ENCODE measurements at regions not wholly inside any gene's neighbourhood (a gene's known extent, or its start where the extent isn't known, plus 50 kb on each side); places are given as distances from the start of the nearest gene placed in this dataset.
"Not testable (repeated sequence)": the region's sequence is repeated elsewhere in the genome, so short reads cannot be mapped to it uniquely, and the experiment has no call there.

DNA sequence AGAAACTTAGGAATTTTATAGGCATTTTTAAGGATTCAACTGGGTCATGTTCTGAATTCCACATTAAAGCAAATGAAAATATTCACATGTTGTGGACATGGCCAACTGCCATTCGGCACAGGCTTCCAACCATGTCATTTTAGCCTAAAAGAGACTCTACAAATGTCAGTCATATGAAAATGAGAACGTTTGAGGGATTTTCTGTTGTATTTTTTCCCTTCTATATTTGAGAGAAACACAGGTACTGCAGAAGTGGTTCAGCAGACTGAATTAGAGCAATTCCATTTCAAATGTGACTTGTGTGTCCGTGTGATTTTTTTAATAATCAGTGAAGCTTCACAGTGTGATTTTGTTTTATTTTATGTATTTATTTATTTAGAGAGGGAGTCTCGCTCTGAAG lies 124.3 kb downstream of the TP53TG3F start:
- not testable (repeated sequence) for H3K27ac ChIP-seq (replicated peaks); H3K27me3 ChIP-seq (ENCODE audit: insufficient read depth, poor library complexity, severe bottlenecking); H3K4me3 ChIP-seq (replicated peaks; ENCODE audit: insufficient read depth, low read length); DNase-seq (ENCODE audit: low read depth in 1 of 2, low spot score in 1 of 2)

- not testable (repeated sequence) for DNase-seq (ENCODE audit: low read depth in 1 of 2, low spot score in 1 of 2); H3K27ac ChIP-seq (replicated peaks); H3K4me3 ChIP-seq (replicated peaks; ENCODE audit: insufficient read depth, low read length); H3K27me3 ChIP-seq (ENCODE audit: insufficient read depth, poor library complexity, severe bottlenecking)
Observed at GRCh38 chr16:33588589-33588988, 129.2 kb downstream of the TP53TG3F start.

DNA sequence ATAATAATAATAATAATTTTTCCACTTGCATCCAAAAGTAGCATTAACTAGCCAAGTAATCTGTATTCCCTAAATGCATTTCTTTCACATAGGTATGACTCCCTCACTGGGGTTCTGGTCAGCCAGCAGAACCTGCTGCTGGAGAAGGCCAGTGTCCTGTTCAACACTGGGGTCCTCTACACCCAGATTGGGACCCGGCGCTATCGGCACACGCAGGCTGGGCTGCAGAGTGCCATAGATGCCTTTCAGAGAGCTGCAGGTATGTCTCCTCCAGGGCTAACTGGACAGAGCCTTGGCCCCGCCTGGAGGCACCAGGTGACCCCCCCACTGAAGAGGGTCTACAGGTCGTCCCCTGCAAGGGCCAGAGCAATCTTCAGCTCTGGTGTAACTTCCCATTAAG lies 133.9 kb downstream of the TP53TG3F start:
- H3K27ac ChIP-seq (replicated peaks); H3K4me3 ChIP-seq (replicated peaks; ENCODE audit: insufficient read depth, low read length); H3K27me3 ChIP-seq (ENCODE audit: insufficient read depth, poor library complexity, severe bottlenecking); DNase-seq (ENCODE audit: low read depth in 1 of 2, low spot score in 1 of 2): not testable (repeated sequence)

GRCh38 chr16:33595074-33595473 lies 135.7 kb downstream of the TP53TG3F start:
- not testable (repeated sequence) for H3K27me3 ChIP-seq (ENCODE audit: insufficient read depth, poor library complexity, severe bottlenecking); DNase-seq (ENCODE audit: low read depth in 1 of 2, low spot score in 1 of 2); H3K27ac ChIP-seq (replicated peaks); H3K4me3 ChIP-seq (replicated peaks; ENCODE audit: insufficient read depth, low read length)

DNA sequence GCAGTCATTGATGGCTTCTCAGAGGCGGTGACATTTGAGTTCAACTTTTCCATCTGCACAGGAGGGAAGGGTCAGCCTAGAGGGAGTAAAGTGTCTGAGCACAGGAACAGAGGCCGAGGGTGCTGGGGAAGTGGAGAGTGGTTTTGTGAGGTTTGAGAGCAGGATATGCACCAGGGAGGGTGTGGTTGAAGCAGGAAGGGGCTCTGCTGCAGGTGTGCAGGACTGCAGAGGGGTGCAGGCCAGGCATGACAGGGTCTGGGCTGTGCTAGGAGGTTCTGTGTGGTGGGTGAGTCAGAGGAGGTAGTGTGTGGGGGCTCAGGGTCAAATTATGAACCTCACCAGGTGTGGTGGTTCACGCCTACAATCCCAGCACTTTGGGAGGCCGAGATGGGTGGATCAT lies 141.6 kb downstream of the TP53TG3F start:
- H3K4me3 ChIP-seq (replicated peaks; ENCODE audit: insufficient read depth, low read length); H3K27ac ChIP-seq (replicated peaks); DNase-seq (ENCODE audit: low read depth in 1 of 2, low spot score in 1 of 2); H3K27me3 ChIP-seq (ENCODE audit: insufficient read depth, poor library complexity, severe bottlenecking): not testable (repeated sequence)

DNA sequence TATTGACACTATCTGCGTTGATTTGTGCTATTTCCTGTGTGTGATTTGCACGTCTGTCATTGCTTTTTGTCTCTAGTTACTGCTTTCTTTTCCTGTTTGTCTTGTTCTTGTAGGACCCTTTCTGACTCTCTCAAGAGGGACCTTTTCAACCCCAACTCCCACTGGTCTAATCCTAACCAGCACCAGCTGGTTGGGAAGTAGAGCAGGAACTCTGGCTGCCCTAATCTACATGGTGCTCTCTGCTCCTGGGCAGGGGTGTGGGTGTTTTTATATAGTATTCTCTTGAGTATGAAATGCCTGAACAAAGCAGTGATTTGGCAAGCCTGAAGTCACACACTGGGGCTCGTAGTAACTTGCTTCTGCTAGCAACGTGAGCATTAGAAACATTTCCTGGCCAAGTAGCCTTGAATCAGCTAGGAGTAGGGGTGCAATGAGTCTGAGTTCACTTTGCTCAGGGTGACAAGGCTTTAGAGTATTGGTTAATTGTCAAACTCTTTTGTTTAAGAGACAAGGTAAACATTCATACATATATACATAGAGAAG lies 164.2 kb downstream of the TP53TG3F start:
- not testable (repeated sequence) for H3K27ac ChIP-seq (replicated peaks); H3K4me3 ChIP-seq (replicated peaks; ENCODE audit: insufficient read depth, low read length); DNase-seq (ENCODE audit: low read depth in 1 of 2, low spot score in 1 of 2)

GRCh38 chr16:33628895-33629294 lies 169.5 kb downstream of the TP53TG3F start:
- not testable (repeated sequence) for H3K27ac ChIP-seq (replicated peaks); DNase-seq (ENCODE audit: low read depth in 1 of 2, low spot score in 1 of 2); H3K4me3 ChIP-seq (replicated peaks; ENCODE audit: insufficient read depth, low read length); H3K27me3 ChIP-seq (ENCODE audit: insufficient read depth, poor library complexity, severe bottlenecking)

More for the DNA sequence above, 164.2 kb downstream of the TP53TG3F start:
- not testable (repeated sequence) for H3K27me3 ChIP-seq (ENCODE audit: insufficient read depth, poor library complexity, severe bottlenecking)

- not testable (repeated sequence) for DNase-seq (ENCODE audit: low read depth in 1 of 2, low spot score in 1 of 2); H3K4me3 ChIP-seq (replicated peaks; ENCODE audit: insufficient read depth, low read length); H3K27me3 ChIP-seq (ENCODE audit: insufficient read depth, poor library complexity, severe bottlenecking); H3K27ac ChIP-seq (replicated peaks)
Observed at GRCh38 chr16:33631713-33632112, 172.3 kb downstream of the TP53TG3F start.

- H3K27me3 ChIP-seq (ENCODE audit: insufficient read depth, poor library complexity, severe bottlenecking); H3K27ac ChIP-seq (replicated peaks); DNase-seq (ENCODE audit: low read depth in 1 of 2, low spot score in 1 of 2); H3K4me3 ChIP-seq (replicated peaks; ENCODE audit: insufficient read depth, low read length): not testable (repeated sequence)
Observed at GRCh38 chr16:33634057-33634456, 174.6 kb downstream of the TP53TG3F start.

- H3K27me3 ChIP-seq (ENCODE audit: insufficient read depth, poor library complexity, severe bottlenecking); H3K27ac ChIP-seq (replicated peaks); DNase-seq (ENCODE audit: low read depth in 1 of 2, low spot score in 1 of 2); H3K4me3 ChIP-seq (replicated peaks; ENCODE audit: insufficient read depth, low read length): not testable (repeated sequence)
Observed at GRCh38 chr16:33636760-33637159, 177.3 kb downstream of the TP53TG3F start.

GRCh38 chr16:33643270-33643669 lies 183.9 kb downstream of the TP53TG3F start:
- not testable (repeated sequence) for DNase-seq (ENCODE audit: low read depth in 1 of 2, low spot score in 1 of 2); H3K27me3 ChIP-seq (ENCODE audit: insufficient read depth, poor library complexity, severe bottlenecking); H3K27ac ChIP-seq (replicated peaks); H3K4me3 ChIP-seq (replicated peaks; ENCODE audit: insufficient read depth, low read length)

DNA sequence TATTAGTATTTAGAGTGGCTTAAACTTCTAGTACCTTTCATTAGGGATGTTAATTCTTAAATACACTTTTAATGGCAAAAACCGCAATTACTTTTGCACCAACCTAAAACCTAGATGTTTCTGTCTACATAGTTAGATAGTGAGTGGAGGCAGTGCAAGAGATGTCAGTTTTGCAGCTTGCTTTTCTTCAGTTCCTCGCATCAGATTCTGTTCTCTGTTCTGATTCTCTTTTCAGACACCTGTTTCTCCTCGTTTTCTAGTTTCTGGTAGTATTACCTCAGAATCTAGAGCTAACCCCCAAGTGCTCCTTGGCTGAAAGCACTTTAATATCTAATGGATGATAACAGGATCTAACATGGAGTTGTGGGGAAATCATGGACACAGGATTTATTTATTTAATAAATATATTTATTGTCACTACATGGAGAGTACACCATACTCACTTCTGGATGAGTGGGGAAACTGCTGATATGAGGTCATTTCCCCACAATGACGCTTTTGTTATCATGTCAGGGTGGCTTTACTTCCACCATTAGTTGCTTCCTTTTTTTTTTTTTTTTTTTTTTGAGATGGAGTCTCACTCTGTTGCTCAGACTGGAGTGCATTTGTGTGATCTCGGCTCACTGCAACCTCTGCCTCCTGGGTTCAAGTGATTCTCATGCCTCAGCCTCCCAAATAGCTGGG lies 184.4 kb downstream of the TP53TG3F start:
- not testable (repeated sequence) for DNase-seq (ENCODE audit: low read depth in 1 of 2, low spot score in 1 of 2); H3K4me3 ChIP-seq (replicated peaks; ENCODE audit: insufficient read depth, low read length); H3K27me3 ChIP-seq (ENCODE audit: insufficient read depth, poor library complexity, severe bottlenecking); H3K27ac ChIP-seq (replicated peaks)

DNA sequence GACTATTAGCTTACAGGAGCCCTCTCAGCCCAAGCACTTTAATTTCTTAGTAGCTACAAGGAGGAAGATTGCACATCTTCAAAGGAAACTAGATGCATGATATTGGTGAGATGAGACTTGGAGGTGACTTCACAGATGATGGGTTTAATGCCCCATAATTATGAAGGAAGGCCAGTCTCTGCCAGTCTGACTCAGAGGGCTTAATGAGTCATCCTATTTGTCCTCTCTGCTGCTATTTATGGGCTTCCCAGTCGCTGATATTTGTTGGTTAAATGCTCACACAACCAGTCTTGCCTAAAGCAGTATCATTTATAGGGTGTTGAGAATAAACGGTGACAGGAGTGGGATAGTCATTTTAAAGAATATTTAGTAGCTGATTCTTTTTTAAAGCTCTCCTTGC lies 187.0 kb downstream of the TP53TG3F start:
- DNase-seq (ENCODE audit: low read depth in 1 of 2, low spot score in 1 of 2); H3K27ac ChIP-seq (replicated peaks); H3K27me3 ChIP-seq (ENCODE audit: insufficient read depth, poor library complexity, severe bottlenecking); H3K4me3 ChIP-seq (replicated peaks; ENCODE audit: insufficient read depth, low read length): not testable (repeated sequence)

DNA sequence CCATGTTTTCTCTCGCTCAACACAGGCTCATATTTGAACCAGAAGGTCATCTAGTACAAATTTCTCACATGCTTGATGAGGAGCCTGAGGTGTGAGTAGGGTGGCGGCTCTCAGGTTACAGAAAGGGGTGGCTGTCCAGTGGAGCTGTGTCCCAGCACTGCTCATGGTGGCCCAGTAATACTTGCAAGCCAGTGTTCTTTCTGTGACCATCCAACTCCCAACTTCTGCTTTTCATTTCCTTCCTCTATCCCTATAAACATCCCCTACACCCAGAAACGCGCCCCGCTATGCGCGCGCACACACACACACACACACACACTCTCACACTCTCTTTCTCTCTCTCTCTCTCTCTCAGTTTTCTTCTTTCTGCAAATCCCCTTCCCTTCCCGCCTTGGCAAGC lies 196.3 kb downstream of the TP53TG3F start:
- not testable (repeated sequence) for H3K4me3 ChIP-seq (replicated peaks; ENCODE audit: insufficient read depth, low read length); H3K27ac ChIP-seq (replicated peaks); H3K27me3 ChIP-seq (ENCODE audit: insufficient read depth, poor library complexity, severe bottlenecking)
- DNase-seq (ENCODE audit: low read depth in 1 of 2, low spot score in 1 of 2), result peak in 1 of 2 experiments; percentile 19

GRCh38 chr16:33656394-33656793 lies 197.0 kb downstream of the TP53TG3F start:
- not testable (repeated sequence) for H3K27me3 ChIP-seq (ENCODE audit: insufficient read depth, poor library complexity, severe bottlenecking); DNase-seq (ENCODE audit: low read depth in 1 of 2, low spot score in 1 of 2); H3K4me3 ChIP-seq (replicated peaks; ENCODE audit: insufficient read depth, low read length); H3K27ac ChIP-seq (replicated peaks)
